Hepatocyte (in vitro differentiated cells): ENCODE measurements at regions not wholly inside any gene's neighbourhood (a gene's known extent, or its start where the extent isn't known, plus 50 kb on each side); places are given as distances from the start of the nearest gene placed in this dataset.

Source experiments
- DNase-seq: peaks from one replicate; pipeline ENCODE4 v3.0.0-alpha.2; 2016; ENCODE audit warnings: low spot score
- H2AFZ ChIP-seq: fragments of 200-600 bp; sonication (generic); 2 replicates; pipeline ENCODE4 v1.6.0; 2016; ENCODE audit warnings: antibody characterized with exemption, mild to moderate bottlenecking
- H3K27ac ChIP-seq: fragments of 200-600 bp; sonication (generic); 2 replicates; pipeline ENCODE4 v1.5.1; 2016; ENCODE audit warnings: mild to moderate bottlenecking
- H3K27me3 ChIP-seq: fragments of 200-600 bp; sonication (generic); 2 replicates; pipeline ENCODE4 v1.6.1; 2016
- H3K36me3 ChIP-seq: fragments of 200-600 bp; sonication (generic); replicated peaks from 2 replicates; pipeline ENCODE4 v1.5.1; 2016; ENCODE audit warnings: low read depth; ENCODE audit not compliant: insufficient read depth
- H3K4me1 ChIP-seq: fragments of 200-600 bp; sonication (generic); 2 replicates; pipeline ENCODE4 v1.5.1; 2016; ENCODE audit warnings: mild to moderate bottlenecking, moderate library complexity; ENCODE audit not compliant: insufficient read depth
- H3K4me2 ChIP-seq: fragments of 200-600 bp; sonication (generic); 2 replicates; pipeline ENCODE4 v1.6.0; 2016
- H3K4me3 ChIP-seq: fragments of 200-600 bp; sonication (generic); 2 replicates; pipeline ENCODE4 v1.5.1; 2016; ENCODE audit warnings: mild to moderate bottlenecking
- H3K79me2 ChIP-seq: fragments of 200-600 bp; sonication (generic); 2 replicates; pipeline ENCODE4 v1.6.0; 2017; ENCODE audit warnings: mild to moderate bottlenecking
- H3K9me2 ChIP-seq: fragments of 200-600 bp; sonication (generic); replicated peaks from 2 replicates; pipeline ENCODE4 v1.6.0; 2017; ENCODE audit warnings: mild to moderate bottlenecking; ENCODE audit not compliant: insufficient read depth
- H3K9me3 ChIP-seq: fragments of 200-600 bp; sonication (generic); 2 replicates; pipeline ENCODE4 v1.5.1; 2016; ENCODE audit warnings: low read depth, mild to moderate bottlenecking
- H4K20me1 ChIP-seq: fragments of 200-600 bp; sonication (generic); 2 replicates; pipeline ENCODE4 v1.6.0; 2016; ENCODE audit warnings: mild to moderate bottlenecking; ENCODE audit not compliant: insufficient read depth, poor library complexity, severe bottlenecking
- EZH2 ChIP-seq: fragments of 200-600 bp; sonication (generic); IDR thresholded peaks from 2 replicates; pipeline ENCODE4 v1.6.1; 2016; ENCODE audit warnings: antibody characterized with exemption, mild to moderate bottlenecking, borderline replicate concordance
- EZH2phosphoT487 ChIP-seq: fragments of 200-600 bp; sonication (generic); IDR thresholded peaks from one replicate; pipeline ENCODE4 v1.6.1; 2018; ENCODE audit warnings: antibody characterized with exemption, mild to moderate bottlenecking, low read depth, moderate library complexity; ENCODE audit not compliant: unreplicated experiment, severe bottlenecking
- WGBS: methylation state at CpG from one replicate; pipeline ENCODE4 v1.1.6; 2016; ENCODE audit warnings: low lambda C conversion rate; ENCODE audit errors: missing lambda C conversion rate; 5-methylcytosine and 5-hydroxymethylcytosine counted together
- TF ChIP-seq, protein P1 (sequence below): fragments of 200-600 bp; sonication (generic); IDR thresholded peaks from 2 replicates; pipeline ENCODE4 v1.5.1; 2016; ENCODE audit warnings: antibody characterized with exemption, mild to moderate bottlenecking; ENCODE audit not compliant: poor library complexity

DNA sequence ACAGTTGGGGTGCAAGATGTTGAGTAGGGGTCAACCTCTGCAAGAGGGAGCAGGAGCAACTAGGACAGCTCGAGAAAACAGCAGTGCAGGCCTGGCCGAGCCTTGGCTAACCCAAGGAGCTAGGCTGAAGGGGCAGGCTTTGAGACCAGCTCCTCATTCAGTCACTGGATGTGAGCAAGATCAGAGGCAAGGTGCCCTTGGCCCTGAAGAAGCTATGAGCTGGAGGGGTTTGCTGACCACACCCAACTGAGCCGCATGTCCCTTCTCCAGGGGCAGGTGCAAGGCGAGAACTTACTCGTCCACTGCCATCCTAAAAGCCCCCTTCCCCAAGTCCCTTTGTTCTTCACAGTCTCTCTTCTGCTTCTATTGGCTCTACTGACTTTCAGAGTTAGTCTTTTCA lies 126.1 kb upstream of the UBL3 start:
- H3K9me2 ChIP-seq, result no peaks in the 10 kb centered on the region
- H3K4me1 ChIP-seq, result no peaks in the 10 kb centered on the region
- no peak overlapping the region for H3K4me3 ChIP-seq
- H3K27me3 ChIP-seq, result no peaks in the 10 kb centered on the region
- DNase-seq, result no peak
- H2AFZ ChIP-seq, result no peak overlapping the region
- H3K79me2 ChIP-seq, result no peaks in the 10 kb centered on the region
- H3K27ac ChIP-seq, result no peak overlapping the region
- H4K20me1 ChIP-seq, result no peaks in the 10 kb centered on the region
- H3K9me3 ChIP-seq, result no peaks in the 10 kb centered on the region
- H3K36me3 ChIP-seq, result no peaks in the 10 kb centered on the region
- H3K4me2 ChIP-seq, result no peak overlapping the region
- TF ChIP-seq, protein P1, sequence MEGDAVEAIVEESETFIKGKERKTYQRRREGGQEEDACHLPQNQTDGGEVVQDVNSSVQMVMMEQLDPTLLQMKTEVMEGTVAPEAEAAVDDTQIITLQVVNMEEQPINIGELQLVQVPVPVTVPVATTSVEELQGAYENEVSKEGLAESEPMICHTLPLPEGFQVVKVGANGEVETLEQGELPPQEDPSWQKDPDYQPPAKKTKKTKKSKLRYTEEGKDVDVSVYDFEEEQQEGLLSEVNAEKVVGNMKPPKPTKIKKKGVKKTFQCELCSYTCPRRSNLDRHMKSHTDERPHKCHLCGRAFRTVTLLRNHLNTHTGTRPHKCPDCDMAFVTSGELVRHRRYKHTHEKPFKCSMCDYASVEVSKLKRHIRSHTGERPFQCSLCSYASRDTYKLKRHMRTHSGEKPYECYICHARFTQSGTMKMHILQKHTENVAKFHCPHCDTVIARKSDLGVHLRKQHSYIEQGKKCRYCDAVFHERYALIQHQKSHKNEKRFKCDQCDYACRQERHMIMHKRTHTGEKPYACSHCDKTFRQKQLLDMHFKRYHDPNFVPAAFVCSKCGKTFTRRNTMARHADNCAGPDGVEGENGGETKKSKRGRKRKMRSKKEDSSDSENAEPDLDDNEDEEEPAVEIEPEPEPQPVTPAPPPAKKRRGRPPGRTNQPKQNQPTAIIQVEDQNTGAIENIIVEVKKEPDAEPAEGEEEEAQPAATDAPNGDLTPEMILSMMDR, result no peak
- TF ChIP-seq EZH2 (no peak), EZH2phosphoT487 (no peak)
- 96% methylated on average over 5 of the region's 5 CpGs for WGBS

DNA sequence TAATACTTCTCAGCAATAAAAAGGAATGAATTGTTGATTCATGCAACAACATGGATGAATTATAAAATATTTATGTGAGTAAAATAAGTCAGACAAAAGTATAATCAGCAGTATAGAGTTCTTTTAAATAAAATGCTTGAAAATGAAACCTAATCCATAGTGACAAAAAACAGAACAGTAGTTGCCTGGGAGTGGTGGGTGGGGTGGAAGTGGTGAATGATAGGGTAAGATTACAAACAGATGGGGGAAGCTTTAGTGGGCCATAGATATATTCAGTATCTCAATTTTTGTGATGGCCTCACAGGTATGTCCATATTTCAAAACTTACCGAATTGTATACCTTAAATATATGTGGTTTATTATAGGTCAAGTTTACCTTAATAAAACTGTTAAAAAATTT lies 124.9 kb upstream of the UBL3 start:
- H3K4me2 ChIP-seq, result no peak overlapping the region
- no peaks in the 10 kb centered on the region for H3K9me3 ChIP-seq
- H3K36me3 ChIP-seq, result no peaks in the 10 kb centered on the region
- no peaks in the 10 kb centered on the region for H3K9me2 ChIP-seq
- no peak overlapping the region for H3K4me3 ChIP-seq
- H3K4me1 ChIP-seq, result no peaks in the 10 kb centered on the region
- H3K27me3 ChIP-seq, result no peaks in the 10 kb centered on the region
- DNase-seq, result no peak
- TF ChIP-seq EZH2, result no peak
- TF ChIP-seq, protein P1, result no peak
- TF ChIP-seq EZH2phosphoT487, result no peak
- no peaks in the 10 kb centered on the region for H3K79me2 ChIP-seq
- no peak overlapping the region for H2AFZ ChIP-seq
- no peak overlapping the region for H3K27ac ChIP-seq
- 100% methylated on average over 1 of the region's 1 CpG for WGBS
- H4K20me1 ChIP-seq, result no peaks in the 10 kb centered on the region

DNA sequence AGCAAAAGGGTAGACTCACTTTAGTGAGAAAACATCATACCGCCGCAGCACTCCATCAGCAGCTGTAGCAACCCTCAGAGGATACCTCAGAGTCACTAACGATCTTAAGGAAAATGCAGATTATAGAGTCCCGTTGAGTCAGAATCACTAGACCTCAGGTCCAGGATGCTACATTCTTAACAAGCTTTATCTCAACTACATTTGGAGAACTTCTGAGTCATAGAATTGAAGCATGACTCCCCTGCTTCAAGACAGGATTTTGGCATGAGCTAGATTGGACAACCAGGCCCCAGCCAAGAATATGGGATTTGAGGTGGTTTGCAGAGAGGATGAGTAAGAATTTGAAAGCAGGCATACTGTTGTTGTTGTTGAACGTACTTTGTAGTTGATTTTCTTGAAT lies 118.9 kb upstream of the UBL3 start:
- WGBS, result 91% methylated on average over 5 of the region's 5 CpGs
- Histone ChIP-seq H3K27me3 (no peaks in the 10 kb centered on the region), H3K27ac (no peak overlapping the region), H3K4me2 (no peak overlapping the region), H3K4me1 (no peaks in the 10 kb centered on the region), H3K79me2 (no peaks in the 10 kb centered on the region), H3K9me2 (no peaks in the 10 kb centered on the region), H3K36me3 (no peaks in the 10 kb centered on the region), H3K4me3 (no peak overlapping the region), H4K20me1 (no peaks in the 10 kb centered on the region), H2AFZ (no peak overlapping the region), H3K9me3 (no peaks in the 10 kb centered on the region)
- TF ChIP-seq, protein P1, result no peak
- no peak for TF ChIP-seq EZH2
- TF ChIP-seq EZH2phosphoT487, result no peak
- DNase-seq, result no peak
